IMR-90 (cell line): ENCODE measurements at regions not wholly inside any gene's neighbourhood (a gene's known extent, or its start where the extent isn't known, plus 50 kb on each side); places are given as distances from the start of the nearest gene placed in this dataset.

Experiments used
- CEBPB ChIP-seq: IDR thresholded peaks from 2 replicates; pipeline ENCODE4 v1.6.1; 2012; ENCODE audit warnings: low read depth, low read length, improper control_type of control experiment
- CHD1 ChIP-seq: IDR thresholded peaks from 2 replicates; pipeline ENCODE4 v1.6.1; 2012; ENCODE audit warnings: low read depth, low read length, improper control_type of control experiment
- CTCF ChIP-seq: conservative IDR thresholded peaks from 2 replicates; pipeline ENCODE4 v1.5.1; 2012; ENCODE audit warnings: mild to moderate bottlenecking, low read depth, low read length, improper control_type of control experiment
- ELK1 ChIP-seq: fragments of 150-350 bp; IDR thresholded peaks from 2 replicates; pipeline ENCODE4 v1.6.1; 2016; ENCODE audit warnings: low read depth, mild to moderate bottlenecking, low read length, moderate library complexity, borderline replicate concordance
- FOS ChIP-seq: fragments of 150-350 bp; IDR thresholded peaks from 2 replicates; pipeline ENCODE4 v1.6.1; 2016; ENCODE audit warnings: low read depth, low read length
- MAFK ChIP-seq: IDR thresholded peaks from 2 replicates; pipeline ENCODE4 v1.6.1; 2012; ENCODE audit warnings: low read depth, low read length, improper control_type of control experiment
- MAZ ChIP-seq: IDR thresholded peaks from 2 replicates; pipeline ENCODE4 v1.6.1; 2012; ENCODE audit warnings: low read depth, mild to moderate bottlenecking, low read length, improper control_type of control experiment, moderate library complexity, borderline replicate concordance
- MXI1 ChIP-seq: IDR thresholded peaks from 2 replicates; pipeline ENCODE4 v1.6.1; 2012; ENCODE audit warnings: low read depth, mild to moderate bottlenecking, low read length, moderate library complexity, borderline replicate concordance
- POLR2A ChIP-seq: IDR thresholded peaks from 2 replicates; pipeline ENCODE4 v1.6.1; 2012; ENCODE audit warnings: mild to moderate bottlenecking, low read depth, low read length
- RAD21 ChIP-seq: IDR thresholded peaks from 2 replicates; pipeline ENCODE4 v1.6.1; 2012; ENCODE audit warnings: low read length, improper control_type of control experiment
- RCOR1 ChIP-seq: IDR thresholded peaks from 2 replicates; pipeline ENCODE4 v1.6.1; 2012; ENCODE audit warnings: mild to moderate bottlenecking, low read length, improper control_type of control experiment; ENCODE audit not compliant: insufficient replicate concordance
- RFX5 ChIP-seq: IDR thresholded peaks from 2 replicates; pipeline ENCODE4 v1.8.0; 2012; ENCODE audit warnings: low read depth, mild to moderate bottlenecking, low read length, moderate library complexity
- USF2 ChIP-seq: fragments of 150-350 bp; IDR thresholded peaks from 2 replicates; pipeline ENCODE4 v1.6.1; 2017; ENCODE audit warnings: mild to moderate bottlenecking, antibody characterized with exemption, low read length, low read depth

GRCh38 chr12:123073292-123073691, 77.6 kb downstream of the PITPNM2 start:
- no peak for TF ChIP-seq CTCF
- TF ChIP-seq POLR2A: no peak
- no peak for TF ChIP-seq CEBPB
- no peak for TF ChIP-seq MAFK
- TF ChIP-seq USF2: no peak
- no peak for TF ChIP-seq ELK1
- no peak for TF ChIP-seq FOS
- TF ChIP-seq RCOR1: no peak
- no peak for TF ChIP-seq MAZ
- no peak for TF ChIP-seq RAD21
- TF ChIP-seq MXI1: no peak
- no peak for TF ChIP-seq CHD1
- no peak for TF ChIP-seq RFX5
